ENCODE measurements at regions not wholly inside any gene's neighbourhood (a gene's known extent, or its start where the extent isn't known, plus 50 kb on each side); places are given as distances from the start of the nearest gene placed in this dataset.

GRCh38 chr5:18238321-18238720, 604.1 kb downstream of the TAF11L14 start:
- TF ChIP-seq CTCF (IDR thresholded peaks at IDR 0.05) = no peak
- Histone ChIP-seq H3K27me3 (replicated peaks; ENCODE audit: insufficient read depth) (no peaks in the 10 kb centered on the region), H3K27ac (no peak overlapping the region), H3K4me3 (no peak overlapping the region), H3K9me3 (no peaks in the 10 kb centered on the region), H3K4me1 (ENCODE audit: control insufficient read depth in 1 of 2, low read depth in 2 of 2) (no peaks in the 10 kb centered on the region), H3K36me3 (no peaks in the 10 kb centered on the region)
- ATAC-seq (ENCODE audit: insufficient number of reproducible peaks, low FRiP score, low read depth) (no peak), DNase-seq (ENCODE audit: low spot score) (no peak)

DNA sequence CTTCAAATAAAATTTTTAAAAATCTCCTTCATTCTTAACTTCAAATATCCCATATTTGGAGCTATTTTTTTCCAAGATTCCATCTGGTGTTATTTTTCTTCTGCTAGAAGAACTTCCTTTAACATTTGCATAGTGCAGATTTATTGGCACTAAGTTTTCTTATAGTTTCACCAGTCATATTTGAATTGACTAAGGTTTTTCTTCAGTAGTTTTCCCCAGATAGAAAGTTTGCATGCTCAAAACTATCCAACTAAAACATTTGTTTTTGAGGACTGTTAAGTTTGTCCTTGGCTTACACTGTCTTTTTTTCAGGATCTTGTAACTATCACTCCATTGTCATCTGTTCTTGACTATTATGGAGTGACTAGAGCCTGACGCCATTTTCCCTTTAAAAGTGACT, 606.7 kb downstream of the TAF11L14 start:
- DNase-seq (ENCODE audit: low spot score) (no peak), ATAC-seq (ENCODE audit: insufficient number of reproducible peaks, low FRiP score, low read depth) (no peak)
- Histone ChIP-seq H3K36me3 (no peaks in the 10 kb centered on the region), H3K27me3 (replicated peaks; ENCODE audit: insufficient read depth) (no peaks in the 10 kb centered on the region), H3K27ac (no peak overlapping the region), H3K4me1 (ENCODE audit: control insufficient read depth in 1 of 2, low read depth in 2 of 2) (no peaks in the 10 kb centered on the region), H3K4me3 (no peak overlapping the region), H3K9me3 (no peaks in the 10 kb centered on the region)
- no peak for TF ChIP-seq CTCF (IDR thresholded peaks at IDR 0.05)

DNA sequence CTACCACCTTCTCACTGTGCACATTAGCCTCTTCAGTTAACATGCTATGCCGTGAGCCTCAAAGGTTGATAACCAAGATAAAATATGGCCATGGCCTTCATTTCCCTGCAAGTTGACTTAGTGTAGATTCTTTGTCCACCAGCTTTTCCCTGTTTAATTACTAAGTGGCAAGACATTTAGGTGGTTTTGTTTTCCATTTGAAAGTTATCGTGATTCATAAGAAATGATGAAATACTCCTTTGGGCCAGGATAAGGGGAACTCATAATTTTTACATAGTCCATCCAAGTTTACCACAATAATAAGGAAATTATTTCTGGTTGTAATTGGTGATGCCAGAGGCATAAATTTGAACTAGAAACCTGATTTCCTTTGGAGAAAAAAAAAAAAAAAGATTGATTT, 609.6 kb downstream of the TAF11L14 start:
- H3K4me1 ChIP-seq (ENCODE audit: control insufficient read depth in 1 of 2, low read depth in 2 of 2) = no peaks in the 10 kb centered on the region
- TF ChIP-seq CTCF (IDR thresholded peaks at IDR 0.05) = no peak
- no peak overlapping the region for H3K27ac ChIP-seq
- H3K9me3 ChIP-seq = no peaks in the 10 kb centered on the region
- H3K36me3 ChIP-seq = no peaks in the 10 kb centered on the region
- DNase-seq (ENCODE audit: low spot score) = no peak
- ATAC-seq (ENCODE audit: insufficient number of reproducible peaks, low FRiP score, low read depth) = no peak
- H3K4me3 ChIP-seq = no peak overlapping the region
- H3K27me3 ChIP-seq (replicated peaks; ENCODE audit: insufficient read depth) = no peaks in the 10 kb centered on the region

GRCh38 chr5:18244309-18244708, 610.0 kb downstream of the TAF11L14 start:
- no peak for TF ChIP-seq CTCF (IDR thresholded peaks at IDR 0.05)
- no peaks in the 10 kb centered on the region for H3K9me3 ChIP-seq
- ATAC-seq (ENCODE audit: insufficient number of reproducible peaks, low FRiP score, low read depth) = no peak
- H3K36me3 ChIP-seq = no peaks in the 10 kb centered on the region
- no peaks in the 10 kb centered on the region for H3K4me1 ChIP-seq (ENCODE audit: control insufficient read depth in 1 of 2, low read depth in 2 of 2)
- no peaks in the 10 kb centered on the region for H3K27me3 ChIP-seq (replicated peaks; ENCODE audit: insufficient read depth)
- no peak overlapping the region for H3K27ac ChIP-seq
- no peak for DNase-seq (ENCODE audit: low spot score)
- H3K4me3 ChIP-seq = no peak overlapping the region

GRCh38 chr5:18252559-18252958, 618.3 kb downstream of the TAF11L14 start:
- H3K4me1 ChIP-seq (ENCODE audit: control insufficient read depth in 1 of 2, low read depth in 2 of 2) = no peaks in the 10 kb centered on the region
- no peak for ATAC-seq (ENCODE audit: insufficient number of reproducible peaks, low FRiP score, low read depth)
- no peak overlapping the region for H3K4me3 ChIP-seq
- no peak for DNase-seq (ENCODE audit: low spot score)
- H3K9me3 ChIP-seq = no peaks in the 10 kb centered on the region
- H3K27me3 ChIP-seq (replicated peaks; ENCODE audit: insufficient read depth) = no peaks in the 10 kb centered on the region
- no peaks in the 10 kb centered on the region for H3K36me3 ChIP-seq
- H3K27ac ChIP-seq = no peak overlapping the region
- TF ChIP-seq CTCF (IDR thresholded peaks at IDR 0.05) = no peak
